ENCODE measurements at regions not wholly inside any gene's neighbourhood (a gene's known extent, or its start where the extent isn't known, plus 50 kb on each side); places are given as distances from the start of the nearest gene placed in this dataset.

- no peak for TF ChIP-seq CTCF (IDR thresholded peaks at IDR 0.05)
- no peak for TF ChIP-seq EP300 (IDR thresholded peaks at IDR 0.05)
Measured at GRCh38 chr17:71628306-71628705, 492.5 kb upstream of the SOX9 start.

Data from ovary (tissue), 3 donors.